ENCODE measurements at regions not wholly inside any gene's neighbourhood (a gene's known extent, or its start where the extent isn't known, plus 50 kb on each side); places are given as distances from the start of the nearest gene placed in this dataset.

GRCh38 chr2:5991305-5991968, 299.3 kb downstream of the SOX11 start:
- H3K36me3 Mint-ChIP-seq (ENCODE audit: low read depth, unreplicated experiment) = no peaks in the 10 kb centered on the region
- Histone ChIP-seq H3K27ac (ENCODE audit: low read depth, low read length) (no peak overlapping the region), H2AFZ (ENCODE audit: low read depth, low read length) (no peak overlapping the region), H3K9me3 (ENCODE audit: insufficient read depth, low read depth, low read length) (no peaks in the 10 kb centered on the region), H3K4me1 (ENCODE audit: insufficient read depth, low read length) (peaks cover 13% of the 10 kb centered on the region), H3K9ac (ENCODE audit: low read length) (no peak overlapping the region), H4K20me1 (ENCODE audit: insufficient read depth, low read length) (no peaks in the 10 kb centered on the region), H3K27me3 (ENCODE audit: insufficient read depth, low read length) (no peaks in the 10 kb centered on the region), H3K36me3 (ENCODE audit: insufficient read depth, low read length) (no peaks in the 10 kb centered on the region), H3K79me2 (ENCODE audit: insufficient read depth, low read length) (no peaks in the 10 kb centered on the region), H3K4me3 (ENCODE audit: insufficient read depth, low read depth, low read length) (no peak overlapping the region), H3K4me2 (ENCODE audit: low read length) (peak overlapping the region; percentile 36)
- H3K4me1 Mint-ChIP-seq (ENCODE audit: low read depth, unreplicated experiment) = peaks cover 4% of the 10 kb centered on the region
- FAIRE-seq (no peak), DNase-seq (ENCODE audit: low read depth) (peak; percentile 52)
- H3K9me3 Mint-ChIP-seq (ENCODE audit: unreplicated experiment) = no peaks in the 10 kb centered on the region
- H3K4me3 Mint-ChIP-seq (ENCODE audit: unreplicated experiment) = no peak overlapping the region
- H3K27ac Mint-ChIP-seq (ENCODE audit: unreplicated experiment) = no peak overlapping the region
- TF ChIP-seq EZH2 (IDR thresholded peaks at IDR 0.05; ENCODE audit: insufficient read depth, low read length) = no peak
- TF ChIP-seq, protein P1, sequence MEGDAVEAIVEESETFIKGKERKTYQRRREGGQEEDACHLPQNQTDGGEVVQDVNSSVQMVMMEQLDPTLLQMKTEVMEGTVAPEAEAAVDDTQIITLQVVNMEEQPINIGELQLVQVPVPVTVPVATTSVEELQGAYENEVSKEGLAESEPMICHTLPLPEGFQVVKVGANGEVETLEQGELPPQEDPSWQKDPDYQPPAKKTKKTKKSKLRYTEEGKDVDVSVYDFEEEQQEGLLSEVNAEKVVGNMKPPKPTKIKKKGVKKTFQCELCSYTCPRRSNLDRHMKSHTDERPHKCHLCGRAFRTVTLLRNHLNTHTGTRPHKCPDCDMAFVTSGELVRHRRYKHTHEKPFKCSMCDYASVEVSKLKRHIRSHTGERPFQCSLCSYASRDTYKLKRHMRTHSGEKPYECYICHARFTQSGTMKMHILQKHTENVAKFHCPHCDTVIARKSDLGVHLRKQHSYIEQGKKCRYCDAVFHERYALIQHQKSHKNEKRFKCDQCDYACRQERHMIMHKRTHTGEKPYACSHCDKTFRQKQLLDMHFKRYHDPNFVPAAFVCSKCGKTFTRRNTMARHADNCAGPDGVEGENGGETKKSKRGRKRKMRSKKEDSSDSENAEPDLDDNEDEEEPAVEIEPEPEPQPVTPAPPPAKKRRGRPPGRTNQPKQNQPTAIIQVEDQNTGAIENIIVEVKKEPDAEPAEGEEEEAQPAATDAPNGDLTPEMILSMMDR (IDR thresholded peaks at IDR 0.05; ENCODE audit: insufficient read depth, low read depth, low read length) = no peak
- peaks cover 3% of the 10 kb centered on the region for H3K27me3 Mint-ChIP-seq (ENCODE audit: low read depth, unreplicated experiment)

DNA sequence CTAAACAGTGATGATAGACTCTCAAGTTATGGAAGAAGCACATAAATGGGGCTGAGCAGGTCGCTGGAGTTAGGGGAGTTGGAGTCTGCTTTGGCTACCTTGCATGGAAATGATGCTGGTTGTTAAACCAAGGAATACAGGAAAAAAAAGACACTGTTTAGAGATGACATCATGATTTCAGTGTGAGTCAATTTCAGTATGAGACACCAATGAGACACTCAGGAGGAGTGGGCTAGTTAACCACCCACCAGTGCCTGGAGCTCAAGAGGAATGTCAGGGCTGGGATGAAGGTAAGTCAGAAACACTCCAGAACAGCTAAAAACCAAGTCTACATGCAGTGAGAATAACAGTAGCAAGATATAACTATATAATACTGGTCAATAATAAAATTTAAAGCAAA, 303.6 kb downstream of the SOX11 start:
- FAIRE-seq (no peak), DNase-seq (ENCODE audit: low read depth) (peak; percentile 47)
- TF ChIP-seq, protein P1 (IDR thresholded peaks at IDR 0.05; ENCODE audit: insufficient read depth, low read depth, low read length) = no peak
- TF ChIP-seq EZH2 (IDR thresholded peaks at IDR 0.05; ENCODE audit: insufficient read depth, low read length) = no peak
- H2AFZ ChIP-seq (ENCODE audit: low read depth, low read length) = no peak overlapping the region
- no peaks in the 10 kb centered on the region for H3K27me3 Mint-ChIP-seq (ENCODE audit: low read depth, unreplicated experiment)
- H3K27ac Mint-ChIP-seq (ENCODE audit: unreplicated experiment) = no peak overlapping the region
- H3K4me1 ChIP-seq (ENCODE audit: insufficient read depth, low read length) = peaks cover 13% of the 10 kb centered on the region
- no peaks in the 10 kb centered on the region for H3K79me2 ChIP-seq (ENCODE audit: insufficient read depth, low read length)
- H3K36me3 Mint-ChIP-seq (ENCODE audit: low read depth, unreplicated experiment) = no peaks in the 10 kb centered on the region
- H3K9ac ChIP-seq (ENCODE audit: low read length) = no peak overlapping the region
- no peaks in the 10 kb centered on the region for H3K9me3 Mint-ChIP-seq (ENCODE audit: unreplicated experiment)
- H3K4me2 ChIP-seq (ENCODE audit: low read length) = peak overlapping the region; percentile 11
- no peaks in the 10 kb centered on the region for H3K36me3 ChIP-seq (ENCODE audit: insufficient read depth, low read length)
- H3K4me3 ChIP-seq (ENCODE audit: insufficient read depth, low read depth, low read length) = no peak overlapping the region
- no peaks in the 10 kb centered on the region for H4K20me1 ChIP-seq (ENCODE audit: insufficient read depth, low read length)
- no peak overlapping the region for H3K27ac ChIP-seq (ENCODE audit: low read depth, low read length)
- H3K4me3 Mint-ChIP-seq (ENCODE audit: unreplicated experiment) = no peak overlapping the region
- H3K27me3 ChIP-seq (ENCODE audit: insufficient read depth, low read length) = no peaks in the 10 kb centered on the region
- H3K4me1 Mint-ChIP-seq (ENCODE audit: low read depth, unreplicated experiment) = peaks cover 8% of the 10 kb centered on the region
- no peaks in the 10 kb centered on the region for H3K9me3 ChIP-seq (ENCODE audit: insufficient read depth, low read depth, low read length)

DNA sequence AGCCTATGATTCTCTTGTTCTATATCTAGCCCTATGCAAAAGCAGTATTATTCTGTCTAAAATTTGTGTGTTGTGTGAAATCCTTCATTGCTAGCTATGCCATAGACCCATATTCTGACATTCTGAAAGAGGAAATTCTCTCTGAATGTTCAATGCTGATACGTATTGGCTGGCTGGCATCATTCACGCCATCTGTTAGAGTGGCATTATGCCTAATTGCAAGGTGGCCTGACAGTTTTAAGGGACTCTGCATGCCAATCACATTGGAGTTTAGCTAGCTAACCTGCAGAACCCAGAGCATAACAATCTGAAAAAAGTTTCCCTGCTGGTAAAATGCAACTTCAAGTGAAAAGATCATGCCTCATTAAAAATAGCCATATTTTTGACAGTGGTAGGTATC, 316.0 kb downstream of the SOX11 start:
- H3K27me3 Mint-ChIP-seq (ENCODE audit: low read depth, unreplicated experiment) = no peaks in the 10 kb centered on the region
- no peaks in the 10 kb centered on the region for H3K27me3 ChIP-seq (ENCODE audit: insufficient read depth, low read length)
- H3K4me3 Mint-ChIP-seq (ENCODE audit: unreplicated experiment) = no peak overlapping the region
- no peak overlapping the region for H3K9ac ChIP-seq (ENCODE audit: low read length)
- peaks cover 3% of the 10 kb centered on the region for H3K9me3 Mint-ChIP-seq (ENCODE audit: unreplicated experiment)
- no peak for TF ChIP-seq EZH2 (IDR thresholded peaks at IDR 0.05; ENCODE audit: insufficient read depth, low read length)
- TF ChIP-seq, protein P1 (IDR thresholded peaks at IDR 0.05; ENCODE audit: insufficient read depth, low read depth, low read length) = no peak
- no peak overlapping the region for H3K4me3 ChIP-seq (ENCODE audit: insufficient read depth, low read depth, low read length)
- H3K27ac Mint-ChIP-seq (ENCODE audit: unreplicated experiment) = no peak overlapping the region
- no peaks in the 10 kb centered on the region for H3K36me3 Mint-ChIP-seq (ENCODE audit: low read depth, unreplicated experiment)
- no peaks in the 10 kb centered on the region for H3K36me3 ChIP-seq (ENCODE audit: insufficient read depth, low read length)
- no peak overlapping the region for H2AFZ ChIP-seq (ENCODE audit: low read depth, low read length)
- no peak overlapping the region for H3K4me2 ChIP-seq (ENCODE audit: low read length)
- no peaks in the 10 kb centered on the region for H3K9me3 ChIP-seq (ENCODE audit: insufficient read depth, low read depth, low read length)
- H3K79me2 ChIP-seq (ENCODE audit: insufficient read depth, low read length) = no peaks in the 10 kb centered on the region
- DNase-seq (ENCODE audit: low read depth) (no peak), FAIRE-seq (no peak)
- no peaks in the 10 kb centered on the region for H3K4me1 Mint-ChIP-seq (ENCODE audit: low read depth, unreplicated experiment)
- no peaks in the 10 kb centered on the region for H4K20me1 ChIP-seq (ENCODE audit: insufficient read depth, low read length)
- no peaks in the 10 kb centered on the region for H3K4me1 ChIP-seq (ENCODE audit: insufficient read depth, low read length)
- H3K27ac ChIP-seq (ENCODE audit: low read depth, low read length) = no peak overlapping the region
